Peyer's patch (tissue), 4 donors: ENCODE measurements at regions not wholly inside any gene's neighbourhood (a gene's known extent, or its start where the extent isn't known, plus 50 kb on each side); places are given as distances from the start of the nearest gene placed in this dataset.

Experiments
- CTCF ChIP-seq, 6 experiments: fragments of 450-650 bp in 4 of 6; fragments of 200-600 bp in 2 of 6; sonication (generic) in 1 of 6; IDR thresholded peaks; one replicate each; pipeline ENCODE4 v1.5.1; 2017 to 2019; ENCODE audit warnings: antibody characterized with exemption in 6 of 6, mild to moderate bottlenecking in 3 of 6, moderate library complexity in 1 of 6
- POLR2A ChIP-seq, 2 donors: fragments of 450-650 bp; IDR thresholded peaks; one replicate each; pipeline ENCODE4 v1.5.1; 2017; ENCODE audit warnings: antibody characterized with exemption in 2 of 2, mild to moderate bottlenecking in 2 of 2, moderate library complexity in 2 of 2

- no peak for TF ChIP-seq CTCF (IDR thresholded peaks at IDR 0.05)
- no peak for TF ChIP-seq POLR2A (IDR thresholded peaks at IDR 0.05)
Observed at GRCh38 chr19:29092712-29093552, 120.0 kb downstream of the UQCRFS1 start.
